WTC11 (cell line): ENCODE measurements at regions not wholly inside any gene's neighbourhood (a gene's known extent, or its start where the extent isn't known, plus 50 kb on each side); places are given as distances from the start of the nearest gene placed in this dataset.

Experiments
- ATAC-seq: fragments of 200-7000 bp; cut with Tn5 transposase; 2 replicates; pipeline ENCODE4 v1.10.0; 2021; ENCODE audit warnings: mild to moderate bottlenecking, moderate library complexity
- CTCF ChIA-PET: fragments of 300-600 bp; sonication (Branson Sonifier 250); formaldehyde crosslinking; loops from one replicate; lab custom pipeline; 2021; ENCODE audit warnings: antibody characterized with exemption; lab: Charles Lee
- POLR2A ChIA-PET: fragments of 350-600 bp; sonication (Branson Sonifier 250); formaldehyde crosslinking; loops from one replicate; lab custom pipeline; 2021; ENCODE audit warnings: antibody characterized with exemption; lab: Charles Lee
- DNase-seq: peaks from one replicate; pipeline ENCODE4 v3.0.0; 2021; ENCODE audit warnings: low spot score
- H3K27ac Mint-ChIP-seq: 2 replicates; pipeline ENCODE4 v1.8.0; 2021; ENCODE audit warnings: mixed read lengths
- H3K27me3 Mint-ChIP-seq: 2 replicates; pipeline ENCODE4 v1.8.0; 2021; ENCODE audit warnings: low read depth, mild to moderate bottlenecking, moderate library complexity, mixed read lengths
- H3K36me3 Mint-ChIP-seq: 2 replicates; pipeline ENCODE4 v1.8.0; 2021; ENCODE audit warnings: mixed read lengths
- H3K4me1 Mint-ChIP-seq: 2 replicates; pipeline ENCODE4 v1.8.0; 2022; ENCODE audit warnings: mixed read lengths
- H3K4me3 Mint-ChIP-seq: 2 replicates; pipeline ENCODE4 v1.8.0; 2021; ENCODE audit warnings: mild to moderate bottlenecking, moderate library complexity, mixed read lengths
- H3K9me3 Mint-ChIP-seq: 2 replicates; pipeline ENCODE4 v1.8.0; 2021; ENCODE audit warnings: mixed read lengths
- ATF6 ChIP-seq: sonication (generic); formaldehyde crosslinking; IDR thresholded peaks from 2 replicates; pipeline ENCODE4 v1.8.1; 2023; ENCODE audit warnings: mild to moderate bottlenecking, missing genetic modification reagents
- CDX4 ChIP-seq: fragments of 250-450 bp; sonication (Bioruptor Pico); IDR thresholded peaks from 2 replicates; pipeline ENCODE4 v1.9.0; 2021; ENCODE audit warnings: moderate library complexity, mild to moderate bottlenecking, inconsistent platforms, borderline replicate concordance
- EMX1 ChIP-seq: fragments of 250-450 bp; sonication (Bioruptor Pico); IDR thresholded peaks from 2 replicates; pipeline ENCODE4 v1.8.0; 2021; ENCODE audit warnings: mild to moderate bottlenecking
- HMGA2 ChIP-seq: fragments of 250-450 bp; sonication (Bioruptor Pico); IDR thresholded peaks from 2 replicates; pipeline ENCODE4 v1.4.0; 2021; ENCODE audit warnings: mild to moderate bottlenecking, moderate library complexity
- IRF1 ChIP-seq: sonication (generic); formaldehyde crosslinking; IDR thresholded peaks from 2 replicates; pipeline ENCODE4 v1.8.0; 2023; ENCODE audit warnings: missing genetic modification reagents
- KAT7 ChIP-seq: sonication (generic); formaldehyde crosslinking; IDR thresholded peaks from 2 replicates; pipeline ENCODE4 v1.8.1; 2023; ENCODE audit warnings: missing genetic modification reagents, mild to moderate bottlenecking, borderline replicate concordance
- NFE2L1 ChIP-seq: sonication (generic); formaldehyde crosslinking; IDR thresholded peaks from 2 replicates; pipeline ENCODE4 v1.8.1; 2023; ENCODE audit warnings: missing genetic modification reagents
- NR3C1 ChIP-seq: sonication (generic); formaldehyde crosslinking; conservative IDR thresholded peaks from 2 replicates; pipeline ENCODE4 v1.8.1; 2023; ENCODE audit warnings: low read depth, mild to moderate bottlenecking, missing genetic modification reagents
- PRRX2 ChIP-seq: fragments of 250-450 bp; sonication (Bioruptor Pico); IDR thresholded peaks from 2 replicates; pipeline ENCODE4 v1.8.0; 2021; ENCODE audit warnings: mild to moderate bottlenecking
- SMAD3 ChIP-seq: sonication (generic); formaldehyde crosslinking; IDR thresholded peaks from 2 replicates; pipeline ENCODE4 v1.8.0; 2022; ENCODE audit warnings: missing genetic modification reagents, mild to moderate bottlenecking, borderline replicate concordance
- STAT6 ChIP-seq: sonication (generic); formaldehyde crosslinking; conservative IDR thresholded peaks from 2 replicates; pipeline ENCODE4 v1.8.1; 2023; ENCODE audit warnings: mild to moderate bottlenecking, low read depth, missing genetic modification reagents, moderate library complexity
- TEAD4 ChIP-seq: sonication (generic); formaldehyde crosslinking; IDR thresholded peaks from 2 replicates; pipeline ENCODE4 v1.8.0; 2022; ENCODE audit warnings: mild to moderate bottlenecking, missing genetic modification reagents
- TP53 ChIP-seq: sonication (generic); formaldehyde crosslinking; IDR thresholded peaks from 2 replicates; pipeline ENCODE4 v1.8.1; 2023; ENCODE audit warnings: mild to moderate bottlenecking, missing genetic modification reagents
- USF1 ChIP-seq: sonication (generic); formaldehyde crosslinking; IDR thresholded peaks from 2 replicates; pipeline ENCODE4 v1.8.0; 2022; ENCODE audit warnings: mild to moderate bottlenecking, missing genetic modification reagents
- ZNF232 ChIP-seq: sonication (generic); formaldehyde crosslinking; IDR thresholded peaks from 2 replicates; pipeline ENCODE4 v1.8.0; 2022; ENCODE audit warnings: mild to moderate bottlenecking, missing genetic modification reagents
- ZNF317 ChIP-seq: sonication (generic); formaldehyde crosslinking; IDR thresholded peaks from 2 replicates; pipeline ENCODE4 v1.8.1; 2023; ENCODE audit warnings: low read depth, mild to moderate bottlenecking, moderate library complexity, missing genetic modification reagents, borderline replicate concordance
- ZNF396 ChIP-seq: fragments of 250-450 bp; sonication (Bioruptor Pico); IDR thresholded peaks from 2 replicates; pipeline ENCODE4 v1.8.0; 2021; ENCODE audit warnings: mild to moderate bottlenecking, moderate library complexity, borderline replicate concordance
- ZNF423 ChIP-seq: fragments of 250-450 bp; sonication (Bioruptor Pico); IDR thresholded peaks from 2 replicates; pipeline ENCODE4 v2.1.2; 2022; ENCODE audit warnings: mild to moderate bottlenecking, moderate library complexity
- ZNF425 ChIP-seq: fragments of 250-450 bp; sonication (Bioruptor Pico); conservative IDR thresholded peaks from 2 replicates; pipeline ENCODE4 v1.9.0; 2021; ENCODE audit warnings: mild to moderate bottlenecking
- ZNF512 ChIP-seq: sonication (generic); formaldehyde crosslinking; IDR thresholded peaks from 2 replicates; pipeline ENCODE4 v1.8.1; 2022; ENCODE audit warnings: missing genetic modification reagents, borderline replicate concordance
- ZNF671 ChIP-seq: fragments of 250-450 bp; sonication (Bioruptor Pico); IDR thresholded peaks from 2 replicates; pipeline ENCODE4 v1.8.0; 2021; ENCODE audit warnings: mild to moderate bottlenecking

- H3K9me3 Mint-ChIP-seq, result no peaks in the 10 kb centered on the region
- no peaks in the 10 kb centered on the region for H3K27me3 Mint-ChIP-seq
- ChIA-PET CTCF (no interaction called here), POLR2A (no interaction called here)
- no peak overlapping the region for H3K27ac Mint-ChIP-seq
- no peak overlapping the region for H3K4me3 Mint-ChIP-seq
- ATAC-seq (no peak), DNase-seq (no peak)
- no peaks in the 10 kb centered on the region for H3K36me3 Mint-ChIP-seq
- TF ChIP-seq IRF1 (CRISPR knock-in tag), result no peak
- TF ChIP-seq EMX1, result no peak
- TF ChIP-seq ZNF671 (CRISPR knock-in tag), result no peak
- TF ChIP-seq PRRX2, result no peak
- TF ChIP-seq KAT7 (CRISPR knock-in tag), result no peak
- TF ChIP-seq ATF6 (CRISPR knock-in tag), result no peak
- TF ChIP-seq ZNF423 (CRISPR knock-in tag), result no peak
- TF ChIP-seq ZNF232 (CRISPR knock-in tag), result no peak
- TF ChIP-seq TEAD4, result no peak
- TF ChIP-seq NFE2L1 (CRISPR knock-in tag), result no peak
- TF ChIP-seq NR3C1, result no peak
- no peak for TF ChIP-seq ZNF396 (CRISPR knock-in tag)
- no peak for TF ChIP-seq TP53 (CRISPR knock-in tag)
- peaks cover 7% of the 10 kb centered on the region; the same call in 1 of the 2 replicates for H3K4me1 Mint-ChIP-seq
These were observed 567.5 kb downstream of the BCL11A start for GRCh38 chr2:59985923-59986322.

GRCh38 chr2:59974051-59974766 is 579.2 kb downstream of the BCL11A start:
- DNase-seq, result no peak
- H3K27ac Mint-ChIP-seq, result no peak overlapping the region

More at GRCh38 chr2:59974051-59974766, 579.2 kb downstream of the BCL11A start:
- TF ChIP-seq PRRX2 (no peak), ZNF425 (no peak), ZNF512 (CRISPR knock-in tag) (no peak), USF1 (CRISPR knock-in tag) (no peak), STAT6 (CRISPR knock-in tag) (no peak), KAT7 (CRISPR knock-in tag) (no peak), SMAD3 (CRISPR knock-in tag) (no peak), HMGA2 (no peak), CDX4 (CRISPR knock-in tag) (no peak), ZNF317 (CRISPR knock-in tag) (no peak)
- Mint-ChIP-seq H3K27me3 (no peaks in the 10 kb centered on the region), H3K4me1 (peaks cover 9% of the 10 kb centered on the region), H3K9me3 (no peaks in the 10 kb centered on the region), H3K4me3 (no peak overlapping the region), H3K36me3 (no peaks in the 10 kb centered on the region)
- ATAC-seq, result no peak
- ChIA-PET POLR2A (no interaction called here), CTCF (interaction anchor here (1.5 kb wide), 1 partner anchor 389 kb away, joined by 3 read pairs; no protein-coding TSS in a partner anchor)
